Prostate gland (tissue), 2 donors: ENCODE measurements at regions not wholly inside any gene's neighbourhood (a gene's known extent, or its start where the extent isn't known, plus 50 kb on each side); places are given as distances from the start of the nearest gene placed in this dataset.

ENCODE experiments used
- CTCF ChIP-seq, 4 experiments: fragments of 200-600 bp in 2 of 4; fragments of 450-650 bp in 2 of 4; sonication (generic) in 2 of 4; IDR thresholded peaks; 1 replicate in 3 of 4; 2 replicates in 1 of 4; pipeline ENCODE4 v1.5.1; 2016 to 2019; ENCODE audit warnings: antibody characterized with exemption in 4 of 4, mild to moderate bottlenecking in 2 of 4, moderate library complexity in 2 of 4
- POLR2A ChIP-seq: fragments of 450-650 bp; IDR thresholded peaks from one replicate; pipeline ENCODE4 v1.6.1; 2016; ENCODE audit warnings: antibody characterized with exemption, mild to moderate bottlenecking

- TF ChIP-seq CTCF (IDR thresholded peaks at IDR 0.05) = no peak
- no peak for TF ChIP-seq POLR2A
Measured at GRCh38 chr4:155430895-155431795, 54.4 kb upstream of the MAP9 start.
